ENCODE measurements at regions not wholly inside any gene's neighbourhood (a gene's known extent, or its start where the extent isn't known, plus 50 kb on each side); places are given as distances from the start of the nearest gene placed in this dataset.

DNA sequence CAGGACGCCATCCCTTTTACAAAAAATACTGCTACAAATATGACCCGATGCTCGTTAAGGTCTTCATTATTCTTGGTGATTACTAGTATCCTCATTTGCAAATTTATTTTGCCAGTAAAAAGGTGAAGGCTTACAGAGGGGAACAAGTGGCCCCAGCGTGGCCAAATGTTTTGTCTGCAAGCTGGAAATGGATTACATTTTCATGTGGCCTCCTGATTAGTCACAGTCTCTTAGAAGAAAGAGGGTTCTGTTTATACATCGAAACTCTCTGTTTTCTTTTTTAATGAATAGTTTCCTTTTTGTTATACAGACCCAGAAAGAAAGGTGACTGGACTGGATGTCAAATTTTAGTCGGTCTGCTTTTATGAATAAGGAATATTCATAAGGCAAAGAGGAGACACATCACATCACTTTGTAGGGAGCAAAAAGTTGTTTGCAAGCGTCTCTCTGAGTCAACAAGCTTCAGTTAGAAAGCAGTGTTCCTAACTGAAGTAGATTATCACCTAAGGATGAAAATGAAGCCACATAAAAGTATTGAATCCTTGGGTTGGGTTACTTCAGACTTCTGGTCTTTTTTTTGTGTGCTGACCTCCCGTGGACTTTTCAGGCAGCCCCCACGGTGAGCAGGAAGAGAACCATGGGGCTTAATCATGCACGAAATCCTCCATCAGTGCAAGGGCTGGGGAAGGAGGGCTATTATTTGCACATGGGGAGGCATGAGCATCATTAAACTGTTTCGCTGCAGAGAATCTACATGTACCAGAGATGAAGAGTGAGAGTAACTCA is 125.6 kb downstream of the ARSF start:
- no peak for DNase-seq (ENCODE audit: low spot score in 2 of 2)
- peaks cover 0 to 3% of the 10 kb centered on the region in 2 donors for H3K9me3 ChIP-seq
- H3K4me3 ChIP-seq = no peak overlapping the region
- H3K27ac ChIP-seq = no peak overlapping the region
- no peaks in the 10 kb centered on the region for H3K4me1 ChIP-seq
- no peaks in the 10 kb centered on the region for H3K36me3 ChIP-seq
- no peak for TF ChIP-seq POLR2AphosphoS5 (IDR thresholded peaks at IDR 0.05)
- TF ChIP-seq POLR2A (IDR thresholded peaks at IDR 0.05) = no peak
- intact Hi-C loops (cut with DNase I; ENCODE audit: low total_unique reads) = no loop called here
- no peaks in the 10 kb centered on the region for H3K27me3 ChIP-seq

DNA sequence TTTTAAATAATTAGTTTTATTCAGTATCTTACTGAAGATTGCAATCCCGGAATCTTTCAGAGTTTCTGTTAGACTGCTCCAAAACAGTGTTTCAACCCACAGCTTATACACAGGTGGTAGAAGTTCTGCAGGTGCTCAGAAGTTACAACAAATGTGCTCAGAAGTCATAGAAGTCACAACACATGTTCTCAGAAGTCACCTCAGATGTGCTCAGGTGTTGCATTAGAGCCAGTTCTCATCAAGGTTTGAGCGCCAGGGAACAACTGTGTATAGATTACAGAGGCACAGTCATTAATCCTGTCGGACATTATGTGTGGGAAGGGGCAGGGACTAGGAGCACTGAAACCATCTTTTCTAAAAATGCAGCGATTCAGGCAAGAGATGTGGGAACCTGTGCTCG is 124.5 kb downstream of the ARSF start:
- Histone ChIP-seq H3K27ac (no peak overlapping the region), H3K4me3 (no peak overlapping the region), H3K9me3 (peaks cover 0 to 3% of the 10 kb centered on the region in 2 donors), H3K36me3 (no peaks in the 10 kb centered on the region), H3K27me3 (no peaks in the 10 kb centered on the region), H3K4me1 (no peaks in the 10 kb centered on the region)
- no peak for TF ChIP-seq POLR2A (IDR thresholded peaks at IDR 0.05)
- intact Hi-C loops (cut with DNase I; ENCODE audit: low total_unique reads) = no loop called here
- no peak for DNase-seq (ENCODE audit: low spot score in 2 of 2)
